ENCODE measurements at regions not wholly inside any gene's neighbourhood (a gene's known extent, or its start where the extent isn't known, plus 50 kb on each side); places are given as distances from the start of the nearest gene placed in this dataset.

GRCh38 chr5:133750356-133750755 is 138.0 kb upstream of the FSTL4 start:
- no peak for TF ChIP-seq CTCF (IDR thresholded peaks at IDR 0.05)
- no peak for TF ChIP-seq ZFX (IDR thresholded peaks at IDR 0.05; ENCODE audit: borderline replicate concordance)
